Neural cell (in vitro differentiated cells): ENCODE measurements at regions not wholly inside any gene's neighbourhood (a gene's known extent, or its start where the extent isn't known, plus 50 kb on each side); places are given as distances from the start of the nearest gene placed in this dataset.

Source experiments
- CTCF ChIP-seq: fragments of 450-650 bp; IDR thresholded peaks from 2 replicates; pipeline ENCODE4 v1.5.1; 2014; ENCODE audit warnings: antibody characterized with exemption, mild to moderate bottlenecking, moderate library complexity; ENCODE audit not compliant: poor library complexity, severe bottlenecking
- EP300 ChIP-seq: fragments of 450-650 bp; conservative IDR thresholded peaks from 2 replicates; pipeline ENCODE4 v1.6.1; 2014; ENCODE audit warnings: antibody characterized with exemption, mild to moderate bottlenecking, moderate library complexity; ENCODE audit not compliant: poor library complexity, severe bottlenecking
- EZH2 ChIP-seq: fragments of 200-600, 300-800 bp; shearing (Covaris generic), sonication (generic); IDR thresholded peaks from 2 replicates; pipeline ENCODE4 v1.6.1; 2014; ENCODE audit warnings: antibody characterized with exemption, low read length, borderline replicate concordance, mild to moderate bottlenecking; ENCODE audit not compliant: insufficient read depth, poor library complexity, severe bottlenecking
- POLR2AphosphoS5 ChIP-seq: IDR thresholded peaks from 2 replicates; pipeline ENCODE4 v1.6.1; 2012
- RAD21 ChIP-seq: fragments of 450-650 bp; conservative IDR thresholded peaks from 2 replicates; pipeline ENCODE4 v1.6.1; 2014; ENCODE audit warnings: antibody characterized with exemption, mild to moderate bottlenecking, moderate library complexity
- TAF1 ChIP-seq: IDR thresholded peaks from 2 replicates; pipeline ENCODE4 v1.6.1; 2012; ENCODE audit warnings: low read depth
- TF ChIP-seq, protein P1 (sequence below): IDR thresholded peaks from 2 replicates; pipeline ENCODE4 v1.6.1; 2012; ENCODE audit warnings: borderline replicate concordance

GRCh38 chrY:19484997-19485396 lies 259.5 kb downstream of the KDM5D start:
- no peak for TF ChIP-seq CTCF
- no peak for TF ChIP-seq POLR2AphosphoS5
- TF ChIP-seq TAF1 = no peak
- no peak for TF ChIP-seq EZH2
- no peak for TF ChIP-seq RAD21
- TF ChIP-seq EP300 = no peak
- TF ChIP-seq, protein P1, sequence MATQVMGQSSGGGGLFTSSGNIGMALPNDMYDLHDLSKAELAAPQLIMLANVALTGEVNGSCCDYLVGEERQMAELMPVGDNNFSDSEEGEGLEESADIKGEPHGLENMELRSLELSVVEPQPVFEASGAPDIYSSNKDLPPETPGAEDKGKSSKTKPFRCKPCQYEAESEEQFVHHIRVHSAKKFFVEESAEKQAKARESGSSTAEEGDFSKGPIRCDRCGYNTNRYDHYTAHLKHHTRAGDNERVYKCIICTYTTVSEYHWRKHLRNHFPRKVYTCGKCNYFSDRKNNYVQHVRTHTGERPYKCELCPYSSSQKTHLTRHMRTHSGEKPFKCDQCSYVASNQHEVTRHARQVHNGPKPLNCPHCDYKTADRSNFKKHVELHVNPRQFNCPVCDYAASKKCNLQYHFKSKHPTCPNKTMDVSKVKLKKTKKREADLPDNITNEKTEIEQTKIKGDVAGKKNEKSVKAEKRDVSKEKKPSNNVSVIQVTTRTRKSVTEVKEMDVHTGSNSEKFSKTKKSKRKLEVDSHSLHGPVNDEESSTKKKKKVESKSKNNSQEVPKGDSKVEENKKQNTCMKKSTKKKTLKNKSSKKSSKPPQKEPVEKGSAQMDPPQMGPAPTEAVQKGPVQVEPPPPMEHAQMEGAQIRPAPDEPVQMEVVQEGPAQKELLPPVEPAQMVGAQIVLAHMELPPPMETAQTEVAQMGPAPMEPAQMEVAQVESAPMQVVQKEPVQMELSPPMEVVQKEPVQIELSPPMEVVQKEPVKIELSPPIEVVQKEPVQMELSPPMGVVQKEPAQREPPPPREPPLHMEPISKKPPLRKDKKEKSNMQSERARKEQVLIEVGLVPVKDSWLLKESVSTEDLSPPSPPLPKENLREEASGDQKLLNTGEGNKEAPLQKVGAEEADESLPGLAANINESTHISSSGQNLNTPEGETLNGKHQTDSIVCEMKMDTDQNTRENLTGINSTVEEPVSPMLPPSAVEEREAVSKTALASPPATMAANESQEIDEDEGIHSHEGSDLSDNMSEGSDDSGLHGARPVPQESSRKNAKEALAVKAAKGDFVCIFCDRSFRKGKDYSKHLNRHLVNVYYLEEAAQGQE = no peak
